ENCODE measurements at regions not wholly inside any gene's neighbourhood (a gene's known extent, or its start where the extent isn't known, plus 50 kb on each side); places are given as distances from the start of the nearest gene placed in this dataset.

DNA sequence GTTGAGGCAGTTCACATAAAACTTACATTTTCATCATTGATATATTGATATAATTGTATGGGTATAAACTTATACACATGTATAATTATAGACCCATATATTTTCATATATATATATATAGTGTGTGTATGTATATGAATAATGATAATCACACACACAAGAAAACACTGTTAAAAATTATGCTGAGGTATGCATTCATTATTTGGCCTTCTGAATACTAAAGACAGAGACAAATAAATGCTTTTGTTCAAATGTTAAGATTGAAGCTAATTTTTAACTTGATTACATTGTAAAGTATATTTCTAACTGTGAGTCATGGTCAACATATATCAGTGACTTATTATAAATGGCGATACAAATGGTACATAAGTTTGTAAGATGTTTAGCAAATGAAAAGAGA lies 888.8 kb downstream of the OTOL1 start:
- TF ChIP-seq, protein P1, sequence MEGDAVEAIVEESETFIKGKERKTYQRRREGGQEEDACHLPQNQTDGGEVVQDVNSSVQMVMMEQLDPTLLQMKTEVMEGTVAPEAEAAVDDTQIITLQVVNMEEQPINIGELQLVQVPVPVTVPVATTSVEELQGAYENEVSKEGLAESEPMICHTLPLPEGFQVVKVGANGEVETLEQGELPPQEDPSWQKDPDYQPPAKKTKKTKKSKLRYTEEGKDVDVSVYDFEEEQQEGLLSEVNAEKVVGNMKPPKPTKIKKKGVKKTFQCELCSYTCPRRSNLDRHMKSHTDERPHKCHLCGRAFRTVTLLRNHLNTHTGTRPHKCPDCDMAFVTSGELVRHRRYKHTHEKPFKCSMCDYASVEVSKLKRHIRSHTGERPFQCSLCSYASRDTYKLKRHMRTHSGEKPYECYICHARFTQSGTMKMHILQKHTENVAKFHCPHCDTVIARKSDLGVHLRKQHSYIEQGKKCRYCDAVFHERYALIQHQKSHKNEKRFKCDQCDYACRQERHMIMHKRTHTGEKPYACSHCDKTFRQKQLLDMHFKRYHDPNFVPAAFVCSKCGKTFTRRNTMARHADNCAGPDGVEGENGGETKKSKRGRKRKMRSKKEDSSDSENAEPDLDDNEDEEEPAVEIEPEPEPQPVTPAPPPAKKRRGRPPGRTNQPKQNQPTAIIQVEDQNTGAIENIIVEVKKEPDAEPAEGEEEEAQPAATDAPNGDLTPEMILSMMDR (IDR thresholded peaks at IDR 0.05), result no peak
- H3K36me3 ChIP-seq (replicated peaks in 1 of 2; ENCODE audit: control insufficient read depth in 1 of 2, insufficient read depth in 2 of 2, low read length in 2 of 2), result no peaks in the 10 kb centered on the region
- no peak overlapping the region for H2AFZ ChIP-seq (ENCODE audit: insufficient read depth, low read depth, low read length, poor library complexity, severe bottlenecking)
- no peak overlapping the region for H3K4me3 ChIP-seq (replicated peaks in 1 of 3; ENCODE audit: low read depth in 2 of 3, low read length in 3 of 3)
- no peak for DNase-seq
- no peak overlapping the region for H3K27ac ChIP-seq (ENCODE audit: low read depth in 1 of 2, low read length in 2 of 2)
- H3K4me1 ChIP-seq (ENCODE audit: control insufficient read depth in 1 of 2, insufficient read depth in 2 of 2, low read length in 2 of 2), result no peaks in the 10 kb centered on the region
- H3K9ac ChIP-seq (ENCODE audit: insufficient read depth, low read length, poor library complexity, severe bottlenecking), result no peak overlapping the region
- Mint-ChIP-seq H3K27ac (no peak overlapping the region), H3K4me1 (no peaks in the 10 kb centered on the region), H3K27me3 (ENCODE audit: low read depth in 3 of 3) (no peaks in the 10 kb centered on the region), H3K36me3 (no peaks in the 10 kb centered on the region), H3K4me3 (no peak overlapping the region), H3K9me3 (peaks cover 0 to 3% (median 0%) of the 10 kb centered on the region in 7 donors)
- H3K4me2 ChIP-seq (replicated peaks; ENCODE audit: extremely low read depth, low read length, poor library complexity, severe bottlenecking), result no peak overlapping the region
- no peaks in the 10 kb centered on the region for H3K27me3 ChIP-seq (ENCODE audit: control insufficient read depth in 2 of 2, insufficient read depth in 2 of 2, low read length in 2 of 2)
- H3K9me3 ChIP-seq (replicated peaks in 1 of 2; ENCODE audit: control insufficient read depth in 1 of 2, insufficient read depth in 1 of 2, low read length in 2 of 2), result no peaks in the 10 kb centered on the region
- no peaks in the 10 kb centered on the region for H4K20me1 ChIP-seq (ENCODE audit: insufficient read depth, low read length)
- no CpG with 5 or more reads among the region's 1 CpG for WGBS (ENCODE audit: insufficient coverage)
- intact Hi-C loops (cut with micrococcal nuclease), result no loop called here
- H3K79me2 ChIP-seq (ENCODE audit: insufficient read depth, low read length), result no peaks in the 10 kb centered on the region

DNA sequence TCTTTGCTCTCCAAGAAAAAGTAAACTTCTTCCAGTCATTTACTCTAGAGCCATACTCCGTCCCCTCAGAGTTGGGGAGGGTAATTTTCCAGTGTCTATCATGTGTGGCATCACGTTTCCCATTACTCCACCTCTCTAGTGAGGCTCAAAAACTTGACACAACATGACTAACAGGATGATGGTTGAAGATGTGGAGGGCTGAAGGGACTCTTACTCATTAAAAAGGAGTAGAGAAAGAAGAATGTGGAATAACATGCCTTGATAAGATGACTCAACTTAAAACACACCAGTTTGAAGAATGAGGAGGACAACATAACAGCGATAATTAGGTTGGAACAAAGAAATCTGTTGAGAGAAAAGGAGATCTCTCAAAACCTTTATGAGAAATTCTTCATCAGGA lies 894.3 kb downstream of the OTOL1 start:
- no peak for DNase-seq
- H3K27ac Mint-ChIP-seq, result no peak overlapping the region
- H3K9me3 ChIP-seq (replicated peaks in 1 of 2; ENCODE audit: control insufficient read depth in 1 of 2, insufficient read depth in 1 of 2, low read length in 2 of 2), result no peaks in the 10 kb centered on the region
- no peaks in the 10 kb centered on the region for H3K27me3 Mint-ChIP-seq (ENCODE audit: low read depth in 3 of 3)
- no peaks in the 10 kb centered on the region for H3K4me1 ChIP-seq (ENCODE audit: control insufficient read depth in 1 of 2, insufficient read depth in 2 of 2, low read length in 2 of 2)
- H3K4me3 ChIP-seq (replicated peaks in 1 of 3; ENCODE audit: low read depth in 2 of 3, low read length in 3 of 3), result no peak overlapping the region
- no peaks in the 10 kb centered on the region for H4K20me1 ChIP-seq (ENCODE audit: insufficient read depth, low read length)
- H3K27ac ChIP-seq (ENCODE audit: low read depth in 1 of 2, low read length in 2 of 2), result no peak overlapping the region
- no peak overlapping the region for H3K4me2 ChIP-seq (replicated peaks; ENCODE audit: extremely low read depth, low read length, poor library complexity, severe bottlenecking)
- no CpG with 5 or more reads among the region's 3 CpGs for WGBS (ENCODE audit: insufficient coverage)
- no peaks in the 10 kb centered on the region for H3K36me3 Mint-ChIP-seq
- H3K4me1 Mint-ChIP-seq, result no peaks in the 10 kb centered on the region
- no peak overlapping the region for H2AFZ ChIP-seq (ENCODE audit: insufficient read depth, low read depth, low read length, poor library complexity, severe bottlenecking)
- H3K4me3 Mint-ChIP-seq, result no peak overlapping the region
- H3K9me3 Mint-ChIP-seq, result peaks cover 0 to 4% (median 2%) of the 10 kb centered on the region in 7 donors
- H3K9ac ChIP-seq (ENCODE audit: insufficient read depth, low read length, poor library complexity, severe bottlenecking), result no peak overlapping the region
- TF ChIP-seq, protein P1 (IDR thresholded peaks at IDR 0.05), result no peak
- H3K27me3 ChIP-seq (ENCODE audit: control insufficient read depth in 2 of 2, insufficient read depth in 2 of 2, low read length in 2 of 2), result no peaks in the 10 kb centered on the region
- H3K79me2 ChIP-seq (ENCODE audit: insufficient read depth, low read length), result no peaks in the 10 kb centered on the region
- intact Hi-C loops (cut with micrococcal nuclease), result no loop called here
- H3K36me3 ChIP-seq (replicated peaks in 1 of 2; ENCODE audit: control insufficient read depth in 1 of 2, insufficient read depth in 2 of 2, low read length in 2 of 2), result no peaks in the 10 kb centered on the region

Measured in CD14-positive monocyte (primary cell).